ENCODE measurements at regions not wholly inside any gene's neighbourhood (a gene's known extent, or its start where the extent isn't known, plus 50 kb on each side); places are given as distances from the start of the nearest gene placed in this dataset.

DNA sequence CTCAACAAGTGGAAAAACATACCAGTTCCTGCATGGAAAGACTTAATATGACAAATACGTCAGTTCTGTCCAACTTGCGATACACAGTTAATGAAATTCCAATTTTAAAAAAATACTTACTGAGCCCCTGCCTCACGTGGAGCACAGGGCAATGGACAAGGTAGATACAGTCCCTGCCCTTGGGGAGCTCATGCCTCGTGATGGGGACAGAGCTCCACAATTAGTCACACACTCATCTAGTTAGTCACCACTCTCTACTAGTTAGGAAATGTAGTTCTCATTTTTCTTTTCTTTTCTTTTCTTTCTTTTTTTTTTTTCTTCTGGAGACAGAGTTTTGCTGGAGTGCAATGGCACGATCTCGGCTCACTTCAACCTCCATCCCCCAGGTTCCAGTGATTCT is 74.7 kb upstream of the CDH5 start:
- CTCF ChIA-PET, result no interaction called here

DNA sequence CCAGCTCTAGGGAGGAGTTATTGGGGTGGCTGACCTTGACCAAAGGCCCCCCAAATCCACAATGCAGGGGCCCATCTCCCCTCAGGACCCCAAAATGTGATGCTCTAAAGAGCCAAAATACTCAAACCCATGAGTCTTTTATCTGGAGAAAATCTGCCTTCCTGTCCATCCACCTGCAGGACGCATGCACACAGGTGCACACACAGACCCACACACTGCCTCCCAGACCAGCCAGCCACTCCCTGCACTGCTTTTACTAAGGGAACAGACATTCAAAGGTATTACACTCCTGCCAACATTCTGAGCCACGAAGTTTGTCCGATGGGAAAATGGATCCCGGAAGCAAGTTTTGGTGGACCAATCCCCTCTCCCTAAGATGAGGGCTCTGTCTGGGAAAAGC is 76.1 kb upstream of the CDH5 start:
- ChIA-PET POLR2A (no interaction called here), CTCF (no interaction called here)

More for the DNA sequence above, 74.7 kb upstream of the CDH5 start:
- POLR2A ChIA-PET, result no interaction called here

GRCh38 chr16:66289986-66290385 is 76.5 kb upstream of the CDH5 start:
- POLR2A ChIA-PET, result no interaction called here
- CTCF ChIA-PET, result no interaction called here

DNA sequence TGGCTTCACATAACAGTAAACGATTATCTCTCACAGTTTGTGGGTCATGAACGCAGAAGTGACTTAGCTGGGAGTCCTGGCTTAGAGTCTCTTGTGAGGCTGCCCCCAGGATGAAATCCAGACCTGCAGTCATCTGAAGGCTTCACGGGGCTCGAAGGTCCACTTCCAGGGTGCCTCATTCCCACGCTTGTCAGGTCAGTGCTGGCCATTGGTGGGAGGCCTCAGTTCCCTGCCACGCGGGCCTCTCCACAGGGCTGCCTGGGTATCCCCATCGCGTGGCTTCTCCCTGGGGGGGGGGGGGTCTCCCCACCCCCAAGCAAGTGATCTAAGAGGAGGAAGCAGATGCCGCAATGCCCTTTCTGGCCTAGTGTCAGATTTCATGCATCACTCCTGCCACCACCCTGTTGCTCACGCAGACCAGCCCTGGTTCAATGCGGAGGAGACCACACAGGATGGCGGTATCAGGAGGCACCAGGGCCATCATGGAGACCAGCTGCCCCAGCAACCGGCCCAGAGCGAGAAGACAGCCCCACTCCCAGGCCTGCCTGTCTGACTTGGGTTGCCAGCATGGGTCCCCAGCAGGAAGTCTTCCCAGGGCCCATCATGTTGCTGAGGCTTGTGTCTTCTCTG is 77.3 kb upstream of the CDH5 start:
- CTCF ChIA-PET, result no interaction called here
- POLR2A ChIA-PET, result no interaction called here

DNA sequence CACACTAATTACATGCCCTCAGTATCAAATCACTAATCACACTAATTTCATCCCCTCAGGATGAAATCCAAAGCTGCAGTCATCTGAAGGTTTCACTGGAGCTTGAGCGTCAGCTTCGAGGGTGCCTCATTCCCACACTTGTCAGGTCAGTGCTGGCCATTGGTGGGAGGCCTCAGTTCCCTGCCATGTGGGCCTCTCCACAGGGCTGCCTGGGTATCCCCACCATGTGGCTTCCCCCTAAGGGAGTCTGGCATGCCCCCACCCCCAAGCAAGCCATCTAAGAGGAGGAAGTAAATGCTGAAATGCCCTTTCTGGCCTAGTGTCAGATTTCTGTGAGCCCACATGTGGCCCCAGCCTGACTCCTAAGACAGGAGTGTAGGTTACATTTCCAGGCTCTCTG is 78.6 kb upstream of the CDH5 start:
- CTCF ChIA-PET, result no interaction called here

GRCh38 chr16:66287416-66287815 is 79.1 kb upstream of the CDH5 start:
- ChIA-PET CTCF (no interaction called here), POLR2A (no interaction called here)

More for the DNA sequence above, 78.6 kb upstream of the CDH5 start:
- POLR2A ChIA-PET, result no interaction called here

GRCh38 chr16:66286527-66286926 is 80.0 kb upstream of the CDH5 start:
- ChIA-PET CTCF (no interaction called here), POLR2A (no interaction called here)

DNA sequence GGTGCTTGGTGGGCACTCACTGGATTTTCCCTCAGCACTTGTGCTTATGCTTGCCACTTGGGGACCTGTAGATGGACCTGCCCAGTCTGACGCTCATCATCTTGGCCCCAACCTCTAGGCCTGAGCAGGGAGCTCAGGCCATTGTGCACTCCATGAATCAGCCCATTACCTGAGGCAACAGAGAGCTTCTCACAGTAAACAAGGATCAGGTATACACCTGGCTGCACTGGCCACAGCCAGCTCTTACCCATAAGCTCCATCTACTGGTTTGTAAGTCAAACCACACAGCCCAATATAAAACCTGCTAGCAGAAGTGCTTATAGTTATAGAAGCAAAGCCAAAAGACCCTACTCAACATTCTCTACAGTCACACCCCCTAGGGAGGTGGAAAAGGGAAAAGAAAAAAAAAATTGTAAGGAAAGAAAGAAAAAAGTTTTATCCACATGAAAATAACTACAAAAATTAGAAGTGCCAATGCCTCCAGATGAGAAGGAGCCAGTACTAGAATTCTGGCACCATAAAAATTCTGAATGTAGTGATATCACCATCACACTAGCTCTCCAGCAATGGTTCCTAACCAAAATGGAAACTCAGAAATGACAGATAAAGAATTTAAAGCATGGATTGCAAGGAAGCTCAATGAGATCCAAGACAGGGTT is 87.8 kb upstream of the CDH5 start:
- CTCF ChIA-PET, result no interaction called here
- POLR2A ChIA-PET, result no interaction called here

GRCh38 chr16:66278111-66278531 is 88.4 kb upstream of the CDH5 start:
- POLR2A ChIA-PET, result no interaction called here
- CTCF ChIA-PET, result no interaction called here

GRCh38 chr16:66277311-66278070 is 89.0 kb upstream of the CDH5 start:
- ChIA-PET POLR2A (no interaction called here), CTCF (no interaction called here)

DNA sequence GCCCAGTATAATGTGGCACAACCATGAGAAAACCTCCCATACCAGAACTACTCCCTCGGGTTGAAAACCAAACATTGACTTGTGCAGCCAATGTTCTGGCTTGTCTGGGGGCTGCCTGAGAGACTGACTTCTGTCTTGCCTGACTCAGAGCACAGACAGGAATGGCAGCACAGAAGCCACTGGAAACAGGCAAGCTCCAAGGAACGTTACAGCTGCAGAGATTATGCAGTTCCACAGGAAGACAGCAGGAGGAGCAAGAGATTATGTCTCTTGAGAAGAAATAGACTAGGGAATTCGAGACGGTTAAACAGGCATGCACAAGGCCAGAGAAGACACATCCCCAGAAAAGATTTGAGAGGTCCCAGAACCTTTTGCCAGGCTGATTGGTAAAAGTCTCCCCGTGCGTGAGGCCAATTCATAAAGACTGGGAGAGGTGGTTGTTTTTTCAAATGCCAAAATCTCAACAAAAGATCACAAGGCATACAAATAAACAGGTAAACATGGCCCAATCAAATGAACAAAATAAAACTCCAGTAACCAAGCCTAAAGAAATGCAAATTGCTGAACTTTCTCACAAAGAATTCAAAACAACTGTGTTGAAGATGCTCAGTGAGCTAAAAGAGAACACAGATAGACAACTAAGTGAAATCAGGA is 90.6 kb upstream of the CDH5 start:
- POLR2A ChIA-PET, result no interaction called here
- CTCF ChIA-PET, result interaction anchor here (1.2 kb wide), 2 partner anchors 23 to 39 kb away, joined by 3 to 4 read pairs; no protein-coding TSS in a partner anchor

DNA sequence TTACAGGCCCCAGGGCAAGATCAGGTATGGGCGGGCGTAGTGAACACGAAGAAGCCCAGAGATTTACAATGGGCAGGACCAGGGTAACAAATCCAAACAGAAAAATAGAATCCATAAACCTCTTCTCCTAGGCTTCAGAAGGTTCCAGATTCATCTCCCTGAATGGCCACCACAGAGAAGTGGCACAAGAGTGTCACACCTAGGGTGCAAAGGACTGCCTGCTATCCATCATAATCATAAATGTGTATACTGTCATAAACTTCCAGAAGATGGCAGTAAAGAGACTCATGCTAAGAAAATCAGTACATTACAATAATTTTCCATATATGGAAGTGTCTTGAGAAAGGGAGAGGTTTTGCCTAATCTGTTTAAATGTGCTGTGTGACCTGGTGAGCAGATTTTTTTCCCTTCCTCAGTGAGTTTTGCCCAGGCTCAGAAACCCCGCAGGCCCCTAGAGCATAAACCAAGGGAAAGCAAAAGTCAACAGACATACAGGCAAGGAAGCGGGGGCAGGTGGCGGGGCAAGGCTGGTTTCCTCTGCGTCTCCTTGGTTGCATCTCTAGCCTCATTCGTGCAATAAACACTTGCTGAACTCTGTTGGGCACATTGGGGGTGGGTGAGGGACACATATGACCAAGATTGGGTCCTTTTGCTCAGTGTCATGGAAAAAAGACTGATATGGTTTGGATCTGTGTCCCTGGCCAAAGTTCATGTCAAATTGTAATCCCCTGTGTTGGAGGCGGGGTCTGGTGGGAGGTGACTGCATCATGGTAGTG is 92.0 kb upstream of the CDH5 start:
- CTCF ChIA-PET, result interaction anchor here (1.2 to 1.3 kb wide), 2 partner anchors 39 to 40 kb away, joined by 3 read pairs; no protein-coding TSS in a partner anchor
- POLR2A ChIA-PET, result no interaction called here

DNA sequence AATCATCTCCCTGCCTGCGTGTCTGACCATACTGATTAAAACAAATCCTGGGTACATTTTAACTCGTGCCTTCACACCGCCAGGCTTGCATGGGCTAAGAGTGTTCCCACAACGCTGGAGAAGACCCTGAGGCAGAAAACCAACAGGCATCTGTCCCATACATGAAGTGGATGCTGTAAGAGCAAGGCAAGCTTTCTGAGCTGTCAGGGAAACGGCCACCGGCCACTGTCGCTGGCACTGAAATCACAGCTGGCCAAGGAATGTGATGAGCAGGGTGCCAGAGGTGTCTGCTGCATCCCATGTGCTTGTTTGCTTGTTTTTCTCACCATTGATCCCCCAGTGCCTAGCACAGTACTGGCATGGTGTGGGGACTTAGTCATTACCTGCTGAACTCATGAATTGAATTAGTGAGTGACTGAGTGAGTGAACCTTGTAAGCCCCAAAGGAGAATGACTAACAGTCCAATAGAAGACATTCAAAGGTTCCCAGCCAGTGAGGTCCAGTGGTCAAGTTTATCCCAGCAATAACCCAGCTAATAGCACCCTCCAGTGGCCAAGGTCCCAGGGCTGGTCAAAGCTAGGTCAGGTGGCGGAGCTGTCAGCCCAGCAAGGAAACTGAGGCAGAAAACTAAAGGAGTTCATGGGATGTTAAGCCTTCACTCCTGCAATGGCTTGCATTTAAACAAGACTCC is 92.7 kb upstream of the CDH5 start:
- ChIA-PET POLR2A (no interaction called here), CTCF (interaction anchor here (1.3 kb wide), 1 partner anchor 40 kb away, joined by 3 read pairs; no protein-coding TSS in a partner anchor)

DNA sequence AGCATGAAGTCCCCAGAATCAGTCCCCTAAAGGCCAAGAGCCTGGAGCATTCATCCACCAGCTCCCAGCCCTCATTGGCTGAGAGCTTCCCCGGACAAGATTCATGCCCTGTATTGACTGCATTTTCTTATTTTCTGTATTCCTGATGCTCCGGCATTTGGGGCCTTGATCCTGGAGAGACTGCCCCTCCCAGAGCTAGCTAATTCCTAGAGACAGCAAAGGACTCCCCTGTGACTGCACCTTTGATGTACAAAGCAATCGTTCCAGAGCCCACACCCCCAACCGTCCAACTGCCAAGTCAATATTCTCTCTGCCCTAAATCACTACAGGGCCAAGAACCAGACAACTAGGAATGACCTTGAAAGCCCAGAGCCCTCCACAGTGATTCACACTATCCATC is 93.4 kb upstream of the CDH5 start:
- POLR2A ChIA-PET, result no interaction called here
- CTCF ChIA-PET, result interaction anchor here (1.3 kb wide), 1 partner anchor 41 kb away, joined by 3 read pairs; no protein-coding TSS in a partner anchor

GRCh38 chr16:66272461-66272860 is 94.0 kb upstream of the CDH5 start:
- ChIA-PET POLR2A (no interaction called here), CTCF (no interaction called here)

DNA sequence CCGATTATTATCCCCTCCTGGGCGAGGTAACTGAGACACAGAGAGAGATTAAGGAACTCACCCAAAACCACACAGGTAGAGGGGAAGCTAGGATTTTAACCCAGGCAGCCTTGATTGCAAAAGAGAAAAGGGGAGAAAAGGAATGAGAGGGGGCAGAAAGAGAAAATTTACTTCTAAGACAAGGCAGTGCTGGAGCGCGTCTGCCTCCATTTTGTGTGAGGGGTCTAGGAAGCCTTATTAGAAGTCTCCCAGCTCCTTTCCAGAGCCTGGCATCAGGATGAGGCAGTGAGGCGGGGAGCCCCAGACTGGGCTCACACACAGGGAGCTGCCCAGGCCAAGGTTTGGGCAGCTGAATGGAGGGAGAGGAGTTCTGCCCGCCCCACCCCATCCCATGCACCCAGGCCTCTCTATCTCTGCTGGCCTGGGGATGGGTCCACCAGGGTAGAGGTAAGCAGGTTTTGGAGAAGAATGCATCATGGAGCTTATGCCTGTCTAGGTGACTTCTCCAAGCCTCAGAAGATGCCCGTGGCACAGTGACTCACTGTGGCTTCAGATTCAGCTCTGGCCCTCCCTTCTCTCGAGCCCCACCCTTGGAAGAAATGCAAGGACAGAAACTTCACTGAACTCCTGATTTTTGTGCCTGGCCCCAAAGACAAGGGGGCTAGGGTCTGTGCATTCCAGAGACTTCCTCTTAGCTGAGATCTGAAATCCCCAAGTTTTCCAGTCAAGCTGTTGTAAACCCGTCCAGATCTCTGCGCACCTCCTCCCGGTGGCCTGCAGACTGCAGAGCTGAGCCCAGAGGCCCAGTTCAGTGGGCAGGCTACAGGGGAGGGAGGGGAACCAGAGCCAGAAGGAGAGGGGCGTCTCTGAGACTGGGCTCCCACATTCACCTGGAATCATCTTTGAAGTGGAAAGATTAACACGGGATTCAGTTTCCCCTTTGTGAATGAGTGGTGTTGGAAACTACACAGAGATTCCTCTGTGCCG is 95.1 kb upstream of the CDH5 start:
- CTCF ChIA-PET, result no interaction called here

DNA sequence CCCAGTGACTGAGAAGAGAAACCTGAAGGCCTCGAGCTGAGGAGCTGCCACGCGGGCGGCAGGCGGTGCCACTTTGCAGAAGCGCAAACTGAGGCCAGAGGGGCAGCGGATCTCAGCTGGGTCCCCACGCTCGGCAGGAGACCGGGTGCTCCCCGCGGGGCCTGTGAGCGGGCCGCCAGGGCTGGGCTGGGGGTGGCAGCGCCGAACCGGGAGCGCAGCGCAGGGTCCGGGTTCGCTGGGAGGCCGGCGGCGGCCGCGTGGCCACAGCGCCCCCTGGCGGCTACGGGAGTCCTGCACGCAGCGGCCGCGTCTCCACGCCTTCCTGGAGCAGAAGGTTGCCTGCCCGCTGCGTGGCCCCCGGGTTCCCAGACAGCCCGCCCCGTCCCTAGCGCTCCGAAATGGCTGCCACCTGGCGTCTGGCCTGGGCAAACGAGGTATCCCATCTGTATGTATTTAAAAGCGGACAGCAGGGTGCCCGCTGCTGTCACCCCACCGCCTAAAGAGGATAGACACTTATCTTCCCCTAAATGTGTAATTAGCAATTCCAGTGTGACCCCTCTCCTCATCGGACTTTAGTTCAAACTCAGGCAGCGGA is 96.1 kb upstream of the CDH5 start:
- ChIA-PET POLR2A (no interaction called here), CTCF (no interaction called here)

More for the DNA sequence above, 95.1 kb upstream of the CDH5 start:
- POLR2A ChIA-PET, result no interaction called here
